ENCODE measurements at regions not wholly inside any gene's neighbourhood (a gene's known extent, or its start where the extent isn't known, plus 50 kb on each side); places are given as distances from the start of the nearest gene placed in this dataset.

DNA sequence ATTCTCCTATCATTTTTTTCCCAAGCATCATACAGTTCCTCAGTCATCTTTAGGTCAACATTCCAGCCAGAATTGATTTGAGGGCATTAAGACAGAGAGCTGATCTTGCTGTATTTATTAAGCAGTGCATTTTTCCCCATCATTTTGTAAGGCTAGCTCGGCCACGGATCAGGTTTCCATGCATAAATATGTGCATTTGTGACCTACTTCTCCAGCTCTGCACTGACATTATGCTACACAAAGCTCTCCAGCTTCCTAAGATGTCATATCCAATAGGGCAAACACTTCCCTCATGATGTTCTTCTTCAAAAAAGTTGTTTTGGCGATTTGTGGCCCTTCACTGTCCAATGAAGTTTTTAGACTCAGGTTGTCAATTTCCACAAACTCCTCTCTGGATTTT is 202.6 kb downstream of the C7orf25 start:
- ChIA-PET POLR2A (no interaction called here), CTCF (interaction anchor here (1.3 kb wide), 1 partner anchor 36 kb away, joined by 4 read pairs; no protein-coding TSS in a partner anchor)
- no peak overlapping the region for H3K4me3 ChIP-seq (ENCODE audit: low read depth in 2 of 2, low read length in 1 of 2)
- H3K27me3 ChIP-seq (ENCODE audit: insufficient read depth): no peaks in the 10 kb centered on the region
- no peaks in the 10 kb centered on the region for H3F3A ChIP-seq (replicated peaks; ENCODE audit: insufficient read depth)
- no peaks in the 10 kb centered on the region for H4K20me1 ChIP-seq (ENCODE audit: insufficient read depth)
- no peak overlapping the region for H2AFZ ChIP-seq (ENCODE audit: low read depth)
- H3K27ac ChIP-seq (ENCODE audit: low read depth in 2 of 2, low read length in 1 of 2): no peak overlapping the region
- H3K9ac ChIP-seq: no peak overlapping the region
- no peaks in the 10 kb centered on the region for H3K36me3 ChIP-seq (replicated peaks in 1 of 2; ENCODE audit: control insufficient read depth in 1 of 2, insufficient read depth in 2 of 2, low read length in 1 of 2)
- no peak overlapping the region for H3K4me2 ChIP-seq
- no peaks in the 10 kb centered on the region for H3K9me2 ChIP-seq
- H3K9me3 ChIP-seq: no peaks in the 10 kb centered on the region
- DNase-seq: no peak
- TF ChIP-seq TEAD4 (IDR thresholded peaks at IDR 0.05; ENCODE audit: borderline replicate concordance, insufficient read depth) (no peak), FOXJ3 (CRISPR knock-in tag; IDR thresholded peaks at IDR 0.05) (no peak)
- TF ChIP-seq, protein P1, sequence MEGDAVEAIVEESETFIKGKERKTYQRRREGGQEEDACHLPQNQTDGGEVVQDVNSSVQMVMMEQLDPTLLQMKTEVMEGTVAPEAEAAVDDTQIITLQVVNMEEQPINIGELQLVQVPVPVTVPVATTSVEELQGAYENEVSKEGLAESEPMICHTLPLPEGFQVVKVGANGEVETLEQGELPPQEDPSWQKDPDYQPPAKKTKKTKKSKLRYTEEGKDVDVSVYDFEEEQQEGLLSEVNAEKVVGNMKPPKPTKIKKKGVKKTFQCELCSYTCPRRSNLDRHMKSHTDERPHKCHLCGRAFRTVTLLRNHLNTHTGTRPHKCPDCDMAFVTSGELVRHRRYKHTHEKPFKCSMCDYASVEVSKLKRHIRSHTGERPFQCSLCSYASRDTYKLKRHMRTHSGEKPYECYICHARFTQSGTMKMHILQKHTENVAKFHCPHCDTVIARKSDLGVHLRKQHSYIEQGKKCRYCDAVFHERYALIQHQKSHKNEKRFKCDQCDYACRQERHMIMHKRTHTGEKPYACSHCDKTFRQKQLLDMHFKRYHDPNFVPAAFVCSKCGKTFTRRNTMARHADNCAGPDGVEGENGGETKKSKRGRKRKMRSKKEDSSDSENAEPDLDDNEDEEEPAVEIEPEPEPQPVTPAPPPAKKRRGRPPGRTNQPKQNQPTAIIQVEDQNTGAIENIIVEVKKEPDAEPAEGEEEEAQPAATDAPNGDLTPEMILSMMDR (IDR thresholded peaks at IDR 0.05): no peak
- TF ChIP-seq, protein P2, sequence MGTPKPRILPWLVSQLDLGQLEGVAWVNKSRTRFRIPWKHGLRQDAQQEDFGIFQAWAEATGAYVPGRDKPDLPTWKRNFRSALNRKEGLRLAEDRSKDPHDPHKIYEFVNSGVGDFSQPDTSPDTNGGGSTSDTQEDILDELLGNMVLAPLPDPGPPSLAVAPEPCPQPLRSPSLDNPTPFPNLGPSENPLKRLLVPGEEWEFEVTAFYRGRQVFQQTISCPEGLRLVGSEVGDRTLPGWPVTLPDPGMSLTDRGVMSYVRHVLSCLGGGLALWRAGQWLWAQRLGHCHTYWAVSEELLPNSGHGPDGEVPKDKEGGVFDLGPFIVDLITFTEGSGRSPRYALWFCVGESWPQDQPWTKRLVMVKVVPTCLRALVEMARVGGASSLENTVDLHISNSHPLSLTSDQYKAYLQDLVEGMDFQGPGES (IDR thresholded peaks at IDR 0.05; ENCODE audit: low read depth, low read length): no peak
- TF ChIP-seq, protein P3, sequence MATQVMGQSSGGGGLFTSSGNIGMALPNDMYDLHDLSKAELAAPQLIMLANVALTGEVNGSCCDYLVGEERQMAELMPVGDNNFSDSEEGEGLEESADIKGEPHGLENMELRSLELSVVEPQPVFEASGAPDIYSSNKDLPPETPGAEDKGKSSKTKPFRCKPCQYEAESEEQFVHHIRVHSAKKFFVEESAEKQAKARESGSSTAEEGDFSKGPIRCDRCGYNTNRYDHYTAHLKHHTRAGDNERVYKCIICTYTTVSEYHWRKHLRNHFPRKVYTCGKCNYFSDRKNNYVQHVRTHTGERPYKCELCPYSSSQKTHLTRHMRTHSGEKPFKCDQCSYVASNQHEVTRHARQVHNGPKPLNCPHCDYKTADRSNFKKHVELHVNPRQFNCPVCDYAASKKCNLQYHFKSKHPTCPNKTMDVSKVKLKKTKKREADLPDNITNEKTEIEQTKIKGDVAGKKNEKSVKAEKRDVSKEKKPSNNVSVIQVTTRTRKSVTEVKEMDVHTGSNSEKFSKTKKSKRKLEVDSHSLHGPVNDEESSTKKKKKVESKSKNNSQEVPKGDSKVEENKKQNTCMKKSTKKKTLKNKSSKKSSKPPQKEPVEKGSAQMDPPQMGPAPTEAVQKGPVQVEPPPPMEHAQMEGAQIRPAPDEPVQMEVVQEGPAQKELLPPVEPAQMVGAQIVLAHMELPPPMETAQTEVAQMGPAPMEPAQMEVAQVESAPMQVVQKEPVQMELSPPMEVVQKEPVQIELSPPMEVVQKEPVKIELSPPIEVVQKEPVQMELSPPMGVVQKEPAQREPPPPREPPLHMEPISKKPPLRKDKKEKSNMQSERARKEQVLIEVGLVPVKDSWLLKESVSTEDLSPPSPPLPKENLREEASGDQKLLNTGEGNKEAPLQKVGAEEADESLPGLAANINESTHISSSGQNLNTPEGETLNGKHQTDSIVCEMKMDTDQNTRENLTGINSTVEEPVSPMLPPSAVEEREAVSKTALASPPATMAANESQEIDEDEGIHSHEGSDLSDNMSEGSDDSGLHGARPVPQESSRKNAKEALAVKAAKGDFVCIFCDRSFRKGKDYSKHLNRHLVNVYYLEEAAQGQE (IDR thresholded peaks at IDR 0.05; ENCODE audit: low read depth, low read length): no peak
- WGBS (ENCODE audit: low lambda C conversion rate): 1% methylated on average over 3 of the region's 3 CpGs
- no peaks in the 10 kb centered on the region for H3K4me1 ChIP-seq (ENCODE audit: control insufficient read depth in 1 of 2, insufficient read depth in 2 of 2, low read depth in 1 of 2, low read length in 1 of 2)
- no peaks in the 10 kb centered on the region for H3K79me2 ChIP-seq (ENCODE audit: insufficient read depth)

DNA sequence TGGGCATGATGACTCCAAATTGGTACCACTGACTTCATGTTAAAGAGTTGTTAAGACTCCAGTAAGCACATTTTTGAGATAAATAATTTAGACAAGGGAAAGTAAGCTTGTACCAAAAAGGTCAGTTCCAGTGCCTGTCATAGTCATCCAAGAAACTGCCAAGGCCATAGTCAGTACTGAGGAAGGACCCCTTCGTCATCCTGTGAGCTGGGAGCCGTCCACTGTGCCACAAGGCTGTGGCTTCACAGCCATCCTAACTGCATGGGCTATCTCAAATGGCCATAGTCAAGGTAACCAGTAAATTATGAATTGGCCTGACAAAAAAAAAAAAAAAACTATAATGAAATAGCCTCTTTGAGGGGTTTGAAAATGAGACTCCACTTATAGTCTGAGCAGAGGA is 207.2 kb downstream of the C7orf25 start:
- Histone ChIP-seq H3K27ac (ENCODE audit: low read depth in 2 of 2, low read length in 1 of 2) (no peak overlapping the region), H3K4me2 (no peak overlapping the region), H3K9me3 (no peaks in the 10 kb centered on the region), H3K27me3 (ENCODE audit: insufficient read depth) (no peaks in the 10 kb centered on the region), H3K9ac (no peak overlapping the region), H2AFZ (ENCODE audit: low read depth) (no peak overlapping the region), H3K4me1 (ENCODE audit: control insufficient read depth in 1 of 2, insufficient read depth in 2 of 2, low read depth in 1 of 2, low read length in 1 of 2) (no peaks in the 10 kb centered on the region), H3K4me3 (ENCODE audit: low read depth in 2 of 2, low read length in 1 of 2) (no peak overlapping the region), H3F3A (replicated peaks; ENCODE audit: insufficient read depth) (no peaks in the 10 kb centered on the region), H3K79me2 (ENCODE audit: insufficient read depth) (no peaks in the 10 kb centered on the region), H3K36me3 (replicated peaks in 1 of 2; ENCODE audit: control insufficient read depth in 1 of 2, insufficient read depth in 2 of 2, low read length in 1 of 2) (no peaks in the 10 kb centered on the region), H3K9me2 (no peaks in the 10 kb centered on the region), H4K20me1 (ENCODE audit: insufficient read depth) (no peaks in the 10 kb centered on the region)
- CTCF ChIA-PET: no interaction called here
- DNase-seq: no peak
- WGBS (ENCODE audit: low lambda C conversion rate): 0% methylated on average over 2 of the region's 2 CpGs
- POLR2A ChIA-PET: no interaction called here
- TF ChIP-seq, protein P2 (IDR thresholded peaks at IDR 0.05; ENCODE audit: low read depth, low read length): no peak
- TF ChIP-seq RCOR1 (IDR thresholded peaks at IDR 0.05; ENCODE audit: low read length) (no peak), TAF1 (IDR thresholded peaks at IDR 0.05; ENCODE audit: borderline replicate concordance, low read depth, low read length) (no peak), JUND (IDR thresholded peaks at IDR 0.05) (no peak), CHD2 (IDR thresholded peaks at IDR 0.05; ENCODE audit: low read length, partially characterized antibody) (no peak), FOXJ3 (CRISPR knock-in tag; IDR thresholded peaks at IDR 0.05) (no peak), SMC3 (IDR thresholded peaks at IDR 0.05; ENCODE audit: low read depth, low read length) (no peak), EP300 (IDR thresholded peaks at IDR 0.05; ENCODE audit: borderline replicate concordance in 1 of 2, low read depth in 1 of 2, low read length in 1 of 2) (no peak), RAD21 (IDR thresholded peaks at IDR 0.05; ENCODE audit: low read length) (no peak), EZH2phosphoT487 (IDR thresholded peaks at IDR 0.05; ENCODE audit: borderline replicate concordance, low read depth) (no peak), TEAD4 (IDR thresholded peaks at IDR 0.05; ENCODE audit: borderline replicate concordance, insufficient read depth) (no peak), SIN3A (IDR thresholded peaks at IDR 0.05; ENCODE audit: borderline replicate concordance, low read depth, low read length) (no peak), POLR2AphosphoS5 (IDR thresholded peaks at IDR 0.05; ENCODE audit: low read depth, low read length) (no peak), RXRA (IDR thresholded peaks at IDR 0.05; ENCODE audit: borderline replicate concordance, low read depth) (no peak), FOXM1 (IDR thresholded peaks at IDR 0.05; ENCODE audit: low read depth) (no peak)
- TF ChIP-seq, protein P1 (IDR thresholded peaks at IDR 0.05): no peak

Measured in SK-N-SH (cell line).